Esophagus (tissue), 2 donors: ENCODE measurements at regions not wholly inside any gene's neighbourhood (a gene's known extent, or its start where the extent isn't known, plus 50 kb on each side); places are given as distances from the start of the nearest gene placed in this dataset.
"Not testable (repeated sequence)": the region's sequence is repeated elsewhere in the genome, so short reads cannot be mapped to it uniquely, and the experiment has no call there.

ENCODE experiments used
- H3K27ac ChIP-seq, 2 donors: one replicate each; pipeline ENCODE4 v1.5.1; 2013; ENCODE audit warnings: low read depth in 2 of 2, mild to moderate bottlenecking in 2 of 2, inconsistent platforms in 1 of 2, low read length in 1 of 2, moderate library complexity in 1 of 2
- H3K27me3 ChIP-seq, 2 donors: one replicate each; pipeline ENCODE4 v1.6.1; 2013; ENCODE audit warnings: low read length in 2 of 2, control low read depth in 1 of 2, mild to moderate bottlenecking in 1 of 2; ENCODE audit not compliant: insufficient read depth in 2 of 2, control insufficient read depth in 1 of 2
- H3K36me3 ChIP-seq, 2 donors: one replicate each; pipeline ENCODE4 v1.6.1; 2013; ENCODE audit warnings: low read length in 1 of 2; ENCODE audit not compliant: control insufficient read depth in 2 of 2, insufficient read depth in 2 of 2
- H3K4me1 ChIP-seq, 2 donors: one replicate each; pipeline ENCODE4 v1.6.1; 2013; ENCODE audit warnings: low read length in 1 of 2; ENCODE audit not compliant: control insufficient read depth in 2 of 2, insufficient read depth in 2 of 2
- H3K4me3 ChIP-seq, 2 donors: one replicate each; pipeline ENCODE4 v1.5.1; 2013; ENCODE audit warnings: low read length in 2 of 2, mild to moderate bottlenecking in 2 of 2, low read depth in 1 of 2, moderate library complexity in 1 of 2
- H3K9me3 ChIP-seq, 2 donors: one replicate each; pipeline ENCODE4 v1.6.1; 2013; ENCODE audit warnings: mild to moderate bottlenecking in 2 of 2, low read depth in 1 of 2, low read length in 1 of 2, moderate library complexity in 1 of 2; ENCODE audit not compliant: control insufficient read depth in 2 of 2, insufficient read depth in 1 of 2
- WGBS, 2 donors: extraction: QIAGEN DNeasy Blood & Tissue Kit; methylation state at CpG; one replicate each; pipeline ENCODE4 v1.1.7; 2013; 5-methylcytosine and 5-hydroxymethylcytosine counted together
- donor health status: healthy with polysubstance abuse.
- donor health status: Bipolar disorder and iron deficiency.

GRCh38 chrY:12212394-12212793, 488.6 kb upstream of the USP9Y start:
- H3K27me3 ChIP-seq, result no peaks in the 10 kb centered on the region
- peaks cover 0 to 7% of the 10 kb centered on the region in 2 donors for H3K9me3 ChIP-seq
- H3K4me1 ChIP-seq, result no peaks in the 10 kb centered on the region
- no peak overlapping the region for H3K4me3 ChIP-seq
- no peak overlapping the region for H3K27ac ChIP-seq
- no peaks in the 10 kb centered on the region for H3K36me3 ChIP-seq

- Histone ChIP-seq H3K36me3 (no peaks in the 10 kb centered on the region), H3K4me1 (no peaks in the 10 kb centered on the region)
Measured at GRCh38 chrY:12215564-12216022, 485.4 kb upstream of the USP9Y start.

GRCh38 chrY:12230921-12231320, 470.1 kb upstream of the USP9Y start:
- 43% methylated on average over 1 of the region's 1 CpG; no CpG with 5 or more reads in 1 of the 2 donors for WGBS, 2 donors

More at GRCh38 chrY:12215564-12216022, 485.4 kb upstream of the USP9Y start:
- Histone ChIP-seq H3K4me3 (no peak overlapping the region), H3K27ac (no peak overlapping the region), H3K27me3 (no peaks in the 10 kb centered on the region), H3K9me3 (peaks cover 0 to 7% of the 10 kb centered on the region in 2 donors)

GRCh38 chrY:12236399-12236798, 464.6 kb upstream of the USP9Y start:
- H3K36me3 ChIP-seq, result no peaks in the 10 kb centered on the region
- WGBS, 2 donors, result 73 to 90% methylated on average over 4 of the region's 4 CpGs
- H3K27ac ChIP-seq, result no peak overlapping the region
- H3K4me3 ChIP-seq, result no peak overlapping the region
- H3K4me1 ChIP-seq, result no peaks in the 10 kb centered on the region
- no peaks in the 10 kb centered on the region for H3K27me3 ChIP-seq
- H3K9me3 ChIP-seq, result no peaks in the 10 kb centered on the region

More at GRCh38 chrY:12230921-12231320, 470.1 kb upstream of the USP9Y start:
- H3K27me3 ChIP-seq, result no peaks in the 10 kb centered on the region
- H3K4me1 ChIP-seq, result no peaks in the 10 kb centered on the region
- no peak overlapping the region for H3K4me3 ChIP-seq
- no peak overlapping the region for H3K27ac ChIP-seq
- H3K36me3 ChIP-seq, result no peaks in the 10 kb centered on the region
- no peaks in the 10 kb centered on the region for H3K9me3 ChIP-seq

- H3K27me3 ChIP-seq, H3K4me1 ChIP-seq, H3K9me3 ChIP-seq, H3K27ac ChIP-seq, H3K4me3 ChIP-seq, H3K36me3 ChIP-seq: not testable (repeated sequence)
- WGBS, 2 donors, result 31 to 40% methylated on average over 2 of the region's 2 CpGs
Measured at GRCh38 chrY:12240326-12240725, 460.7 kb upstream of the USP9Y start.

GRCh38 chrY:12244146-12244545, 456.9 kb upstream of the USP9Y start:
- Histone ChIP-seq H3K9me3 (no peaks in the 10 kb centered on the region), H3K4me1 (no peaks in the 10 kb centered on the region), H3K4me3 (no peak overlapping the region), H3K27ac (no peak overlapping the region), H3K27me3 (no peaks in the 10 kb centered on the region), H3K36me3 (no peaks in the 10 kb centered on the region)
- WGBS, 2 donors, result 64 to 71% methylated on average over 1 of the region's 1 CpG

- H3K9me3 ChIP-seq, result no peaks in the 10 kb centered on the region
- H3K36me3 ChIP-seq, result no peaks in the 10 kb centered on the region
- WGBS, 2 donors, result 85 to 92% methylated on average over 4 to 11 of the region's 11 CpGs
- H3K27me3 ChIP-seq, result no peaks in the 10 kb centered on the region
- H3K27ac ChIP-seq, result no peak overlapping the region
- no peaks in the 10 kb centered on the region for H3K4me1 ChIP-seq
- no peak overlapping the region for H3K4me3 ChIP-seq
Measured at GRCh38 chrY:12253756-12254155, 447.3 kb upstream of the USP9Y start.

GRCh38 chrY:12271162-12271561, 429.9 kb upstream of the USP9Y start:
- Histone ChIP-seq H3K27me3 (no peaks in the 10 kb centered on the region), H3K4me3 (no peak overlapping the region), H3K27ac (no peak overlapping the region), H3K36me3 (no peaks in the 10 kb centered on the region), H3K9me3 (no peaks in the 10 kb centered on the region), H3K4me1 (no peaks in the 10 kb centered on the region)
- WGBS, 2 donors, result 36 to 80% methylated on average over 1 to 4 of the region's 4 CpGs

- Histone ChIP-seq H3K4me1 (peaks cover 0 to 3% of the 10 kb centered on the region in 2 donors), H3K36me3 (no peaks in the 10 kb centered on the region), H3K27me3 (no peaks in the 10 kb centered on the region), H3K9me3 (no peaks in the 10 kb centered on the region), H3K27ac (no peak overlapping the region), H3K4me3 (no peak overlapping the region)
- WGBS, 2 donors, result 41 to 80% methylated on average over 1 to 5 of the region's 5 CpGs
Measured at GRCh38 chrY:12285608-12286007, 415.4 kb upstream of the USP9Y start.

GRCh38 chrY:12288919-12289318, 412.1 kb upstream of the USP9Y start:
- Histone ChIP-seq H3K9me3 (no peaks in the 10 kb centered on the region), H3K27me3 (no peaks in the 10 kb centered on the region), H3K4me3 (no peak overlapping the region), H3K36me3 (no peaks in the 10 kb centered on the region), H3K4me1 (peaks cover 0 to 3% of the 10 kb centered on the region in 2 donors), H3K27ac (no peak overlapping the region)
- 36 to 47% methylated on average over 3 of the region's 3 CpGs for WGBS, 2 donors
